ENCODE measurements at regions not wholly inside any gene's neighbourhood (a gene's known extent, or its start where the extent isn't known, plus 50 kb on each side); places are given as distances from the start of the nearest gene placed in this dataset.

DNA sequence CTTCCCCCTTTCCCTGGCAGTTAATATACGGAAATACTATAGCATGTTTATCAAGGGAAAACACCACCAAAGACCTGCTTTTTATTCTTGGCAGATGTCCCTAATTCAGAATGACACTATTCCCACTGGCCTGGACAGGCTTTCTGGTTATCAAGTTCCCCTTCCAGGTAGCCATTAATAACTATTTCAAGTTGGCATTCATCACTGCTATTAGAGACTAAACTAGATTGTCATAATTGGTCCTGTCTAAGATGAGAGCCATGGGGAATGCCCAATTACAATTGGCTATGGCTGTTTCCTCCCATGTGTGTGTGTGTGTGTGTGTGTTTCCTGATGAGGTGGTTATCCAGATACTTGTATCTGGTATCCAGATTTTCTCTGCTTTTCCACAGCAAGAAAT is 608.1 kb downstream of the SQOR start:
- Histone ChIP-seq H2BK5ac (ENCODE audit: low read depth, low read length, poor library complexity) (no peak overlapping the region), H3K23ac (ENCODE audit: low read length) (no peak overlapping the region), H3K4me3 (ENCODE audit: low read depth, low read length) (no peak overlapping the region), H4K8ac (ENCODE audit: low read depth, low read length) (no peak overlapping the region), H3K4me2 (ENCODE audit: low read length) (no peak overlapping the region), H3K9me3 (ENCODE audit: insufficient read depth, low read depth, low read length) (no peaks in the 10 kb centered on the region), H3K27ac (ENCODE audit: low read depth, low read length) (no peak overlapping the region), H2AFZ (ENCODE audit: insufficient read depth, low read length, poor library complexity) (no peak overlapping the region), H4K91ac (ENCODE audit: low read depth, low read length) (no peak overlapping the region), H3K4ac (ENCODE audit: low read depth, low read length) (no peak overlapping the region), H2BK120ac (ENCODE audit: insufficient read depth, low read length, poor library complexity) (no peak overlapping the region), H3K27me3 (ENCODE audit: insufficient read depth, low read length) (no peaks in the 10 kb centered on the region), H3K9ac (ENCODE audit: low read length) (no peak overlapping the region), H2AK5ac (ENCODE audit: low read length) (no peak overlapping the region), H3K18ac (ENCODE audit: low read length) (no peak overlapping the region), H3K36me3 (ENCODE audit: control insufficient read depth in 1 of 2, insufficient read depth in 2 of 2, low read length in 2 of 2) (no peaks in the 10 kb centered on the region), H3K79me2 (ENCODE audit: control insufficient read depth, insufficient read depth, low read length, poor library complexity) (no peaks in the 10 kb centered on the region), H3K79me1 (ENCODE audit: low read length) (no peaks in the 10 kb centered on the region), H4K12ac (ENCODE audit: low read depth, low read length) (no peak overlapping the region), H2BK12ac (ENCODE audit: low read length) (no peak overlapping the region), H3K14ac (ENCODE audit: low read length) (no peak overlapping the region), H3K4me1 (ENCODE audit: control insufficient read depth in 1 of 2, insufficient read depth in 2 of 2, low read length in 2 of 2) (no peaks in the 10 kb centered on the region)
- no CpG with 5 or more reads among the region's 1 CpG for WGBS (ENCODE audit: extremely low coverage, insufficient coverage, insufficient read length)
- DNase-seq, result no peak

DNA sequence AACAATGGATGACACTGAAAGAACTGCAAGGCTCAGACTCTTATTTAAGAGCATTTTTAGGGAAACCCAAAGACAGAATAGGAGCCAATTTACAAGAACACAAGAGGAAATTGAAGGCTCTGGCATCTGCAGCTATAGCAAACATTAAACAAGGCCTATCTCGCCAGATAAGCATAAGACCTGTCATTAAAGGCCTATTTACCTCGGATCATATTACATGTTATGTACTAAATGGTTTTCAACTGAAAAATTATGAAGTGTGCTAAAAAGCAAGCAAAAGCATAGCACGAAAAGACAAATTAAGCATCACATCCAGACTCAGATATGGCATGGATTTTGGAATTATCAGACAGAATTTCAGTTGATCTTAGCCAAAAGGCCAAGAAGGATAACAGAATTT is 617.1 kb downstream of the SQOR start:
- Histone ChIP-seq H3K9ac (ENCODE audit: low read length) (no peak overlapping the region), H3K36me3 (ENCODE audit: control insufficient read depth in 1 of 2, insufficient read depth in 2 of 2, low read length in 2 of 2) (no peaks in the 10 kb centered on the region), H4K8ac (ENCODE audit: low read depth, low read length) (no peak overlapping the region), H2BK120ac (ENCODE audit: insufficient read depth, low read length, poor library complexity) (no peak overlapping the region), H4K91ac (ENCODE audit: low read depth, low read length) (no peak overlapping the region), H3K9me3 (ENCODE audit: insufficient read depth, low read depth, low read length) (no peaks in the 10 kb centered on the region), H3K79me2 (ENCODE audit: control insufficient read depth, insufficient read depth, low read length, poor library complexity) (no peaks in the 10 kb centered on the region), H2AFZ (ENCODE audit: insufficient read depth, low read length, poor library complexity) (no peak overlapping the region), H2BK5ac (ENCODE audit: low read depth, low read length, poor library complexity) (no peak overlapping the region), H3K4ac (ENCODE audit: low read depth, low read length) (no peak overlapping the region), H2BK12ac (ENCODE audit: low read length) (no peak overlapping the region), H4K12ac (ENCODE audit: low read depth, low read length) (no peak overlapping the region), H3K27ac (ENCODE audit: low read depth, low read length) (no peak overlapping the region), H3K27me3 (ENCODE audit: insufficient read depth, low read length) (no peaks in the 10 kb centered on the region), H2AK5ac (ENCODE audit: low read length) (no peak overlapping the region), H3K4me3 (ENCODE audit: low read depth, low read length) (no peak overlapping the region), H3K79me1 (ENCODE audit: low read length) (no peaks in the 10 kb centered on the region), H3K18ac (ENCODE audit: low read length) (no peak overlapping the region), H3K4me2 (ENCODE audit: low read length) (no peak overlapping the region), H3K14ac (ENCODE audit: low read length) (no peak overlapping the region), H3K23ac (ENCODE audit: low read length) (no peak overlapping the region), H3K4me1 (ENCODE audit: control insufficient read depth in 1 of 2, insufficient read depth in 2 of 2, low read length in 2 of 2) (no peaks in the 10 kb centered on the region)
- no CpG with 5 or more reads among the region's 3 CpGs for WGBS (ENCODE audit: extremely low coverage, insufficient coverage, insufficient read length)
- no peak for DNase-seq

- Histone ChIP-seq H3K27me3 (ENCODE audit: insufficient read depth, low read length) (no peaks in the 10 kb centered on the region), H3K79me1 (ENCODE audit: low read length) (no peaks in the 10 kb centered on the region), H4K8ac (ENCODE audit: low read depth, low read length) (no peak overlapping the region), H2BK5ac (ENCODE audit: low read depth, low read length, poor library complexity) (no peak overlapping the region), H3K4me1 (ENCODE audit: control insufficient read depth in 1 of 2, insufficient read depth in 2 of 2, low read length in 2 of 2) (no peaks in the 10 kb centered on the region), H3K4me3 (ENCODE audit: low read depth, low read length) (no peak overlapping the region), H3K9ac (ENCODE audit: low read length) (no peak overlapping the region), H2AK5ac (ENCODE audit: low read length) (no peak overlapping the region), H3K23ac (ENCODE audit: low read length) (no peak overlapping the region), H3K4me2 (ENCODE audit: low read length) (no peak overlapping the region), H3K4ac (ENCODE audit: low read depth, low read length) (no peak overlapping the region), H3K27ac (ENCODE audit: low read depth, low read length) (no peak overlapping the region), H3K18ac (ENCODE audit: low read length) (no peak overlapping the region), H2BK12ac (ENCODE audit: low read length) (no peak overlapping the region), H4K91ac (ENCODE audit: low read depth, low read length) (no peak overlapping the region), H4K12ac (ENCODE audit: low read depth, low read length) (no peak overlapping the region), H2BK120ac (ENCODE audit: insufficient read depth, low read length, poor library complexity) (no peak overlapping the region), H3K79me2 (ENCODE audit: control insufficient read depth, insufficient read depth, low read length, poor library complexity) (no peaks in the 10 kb centered on the region), H3K9me3 (ENCODE audit: insufficient read depth, low read depth, low read length) (peaks cover 2% of the 10 kb centered on the region), H2AFZ (ENCODE audit: insufficient read depth, low read length, poor library complexity) (no peak overlapping the region), H3K36me3 (ENCODE audit: control insufficient read depth in 1 of 2, insufficient read depth in 2 of 2, low read length in 2 of 2) (no peaks in the 10 kb centered on the region), H3K14ac (ENCODE audit: low read length) (no peak overlapping the region)
- DNase-seq, result no peak
- no CpG with 5 or more reads among the region's 5 CpGs for WGBS (ENCODE audit: extremely low coverage, insufficient coverage, insufficient read length)
Measured at GRCh38 chr15:46258056-46258455, 623.2 kb downstream of the SQOR start.

DNA sequence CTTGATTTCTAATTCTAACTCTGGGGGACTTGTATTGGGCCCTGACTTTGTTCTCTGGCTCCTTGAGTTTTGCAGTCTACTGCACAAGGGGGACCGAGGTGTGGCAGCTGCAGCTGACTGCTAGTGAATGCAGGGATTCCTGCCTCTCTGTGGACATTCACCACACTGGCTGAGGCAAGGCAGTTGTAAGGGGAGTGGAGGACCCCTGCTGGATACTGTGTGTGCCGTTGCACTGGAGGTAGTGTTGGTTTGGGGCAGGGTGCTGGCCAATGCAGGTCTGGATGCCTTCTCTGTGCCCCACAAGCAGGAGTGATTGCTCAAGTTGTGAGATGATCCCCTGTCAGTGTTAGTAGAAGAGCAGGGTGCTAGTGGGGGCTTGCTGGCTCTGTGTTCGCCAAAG is 626.1 kb downstream of the SQOR start:
- Histone ChIP-seq H3K4me3 (ENCODE audit: low read depth, low read length) (no peak overlapping the region), H3K9ac (ENCODE audit: low read length) (no peak overlapping the region), H4K12ac (ENCODE audit: low read depth, low read length) (no peak overlapping the region), H3K79me1 (ENCODE audit: low read length) (no peaks in the 10 kb centered on the region), H2BK120ac (ENCODE audit: insufficient read depth, low read length, poor library complexity) (no peak overlapping the region), H2BK5ac (ENCODE audit: low read depth, low read length, poor library complexity) (no peak overlapping the region), H2BK12ac (ENCODE audit: low read length) (no peak overlapping the region), H2AK5ac (ENCODE audit: low read length) (no peak overlapping the region), H3K4ac (ENCODE audit: low read depth, low read length) (no peak overlapping the region), H3K79me2 (ENCODE audit: control insufficient read depth, insufficient read depth, low read length, poor library complexity) (no peaks in the 10 kb centered on the region), H3K14ac (ENCODE audit: low read length) (no peak overlapping the region), H4K8ac (ENCODE audit: low read depth, low read length) (no peak overlapping the region), H3K4me1 (ENCODE audit: control insufficient read depth in 1 of 2, insufficient read depth in 2 of 2, low read length in 2 of 2) (no peaks in the 10 kb centered on the region), H3K27me3 (ENCODE audit: insufficient read depth, low read length) (no peaks in the 10 kb centered on the region), H3K9me3 (ENCODE audit: insufficient read depth, low read depth, low read length) (peaks cover 2% of the 10 kb centered on the region), H3K23ac (ENCODE audit: low read length) (no peak overlapping the region), H2AFZ (ENCODE audit: insufficient read depth, low read length, poor library complexity) (no peak overlapping the region), H3K4me2 (ENCODE audit: low read length) (no peak overlapping the region), H3K36me3 (ENCODE audit: control insufficient read depth in 1 of 2, insufficient read depth in 2 of 2, low read length in 2 of 2) (no peaks in the 10 kb centered on the region), H3K27ac (ENCODE audit: low read depth, low read length) (no peak overlapping the region), H3K18ac (ENCODE audit: low read length) (no peak overlapping the region), H4K91ac (ENCODE audit: low read depth, low read length) (no peak overlapping the region)
- no peak for DNase-seq
- no CpG with 5 or more reads among the region's 3 CpGs for WGBS (ENCODE audit: extremely low coverage, insufficient coverage, insufficient read length)
